ENCODE measurements at regions not wholly inside any gene's neighbourhood (a gene's known extent, or its start where the extent isn't known, plus 50 kb on each side); places are given as distances from the start of the nearest gene placed in this dataset.

- WGBS, 2 experiments (ENCODE audit: extremely low coverage in 2 of 2, insufficient read length in 1 of 2): 7% methylated on average over 6 of the region's 18 CpGs; no CpG with 5 or more reads in 1 of the 2 experiments
- Histone ChIP-seq H3K4me2 (ENCODE audit: low read depth, low read length) (no peak overlapping the region), H4K20me1 (ENCODE audit: insufficient read depth, low read length) (no peaks in the 10 kb centered on the region), H2BK5ac (ENCODE audit: low read depth, low read length, poor library complexity, severe bottlenecking) (no peak overlapping the region), H2AK5ac (ENCODE audit: low read depth, low read length) (no peak overlapping the region), H4K91ac (ENCODE audit: insufficient read depth, low read depth, low read length) (no peak overlapping the region), H3K9ac (ENCODE audit: low read depth, low read length) (no peak overlapping the region), H3K4me1 (ENCODE audit: control insufficient read depth, insufficient read depth, low read length) (no peaks in the 10 kb centered on the region), H2AFZ (replicated peaks; ENCODE audit: low read length, poor library complexity) (no peak overlapping the region), H2BK120ac (ENCODE audit: low read depth, low read length) (no peak overlapping the region), H3K14ac (replicated peaks; ENCODE audit: low read depth, low read length) (no peak overlapping the region), H2AK9ac (replicated peaks; ENCODE audit: low read depth, low read length, poor library complexity) (no peak overlapping the region), H3K18ac (ENCODE audit: low read depth, low read length) (no peak overlapping the region), H3K4me3 (ENCODE audit: insufficient read depth, low read depth, low read length) (no peak overlapping the region), H3K4ac (ENCODE audit: low read depth, low read length) (no peak overlapping the region), H4K5ac (ENCODE audit: low read depth, low read length) (no peak overlapping the region), H3K27ac (ENCODE audit: insufficient read depth, low read length) (no peak overlapping the region), H3K79me1 (ENCODE audit: low read depth in 1 of 2, low read length in 2 of 2) (no peaks in the 10 kb centered on the region), H4K8ac (ENCODE audit: low read depth in 2 of 2, low read length in 2 of 2) (no peak overlapping the region), H3K9me1 (ENCODE audit: insufficient read depth, low read length) (no peaks in the 10 kb centered on the region), H3K56ac (ENCODE audit: extremely low read depth, insufficient read depth, low read length) (no peak overlapping the region), H3K23ac (ENCODE audit: low read depth, low read length) (no peak overlapping the region), H3K27me3 (ENCODE audit: control insufficient read depth, insufficient read depth, low read length) (no peaks in the 10 kb centered on the region), H2BK15ac (ENCODE audit: low read depth, low read length) (no peak overlapping the region), H3K36me3 (ENCODE audit: control insufficient read depth, insufficient read depth, low read length) (no peaks in the 10 kb centered on the region), H3K9me3 (ENCODE audit: control insufficient read depth, insufficient read depth, low read length) (peaks cover 56% of the 10 kb centered on the region), H2BK20ac (ENCODE audit: low read depth, low read length) (no peak overlapping the region)
- DNase-seq: no peak
- in situ Hi-C loops (cut with MboI; ENCODE audit: low sequenced_read_pairs) (no loop called here), dilution Hi-C loops (cut with HindIII; ENCODE audit: low sequenced_read_pairs, unreplicated experiment) (no loop called here), intact Hi-C loops (cut with micrococcal nuclease) (no loop called here)
- ChIA-PET POLR2A (ENCODE audit: unreplicated experiment) (no interaction called here), CTCF (no interaction called here)
- no TSS peak for BruUV-seq (replicated peaks)
- ATAC-seq (ENCODE audit: low read depth): no peak
- TF ChIP-seq CEBPB (IDR thresholded peaks at IDR 0.05; ENCODE audit: low read depth, low read length): no peak
- no peak for TF ChIP-seq USF2 (IDR thresholded peaks at IDR 0.05; ENCODE audit: low read depth, low read length)
- TF ChIP-seq MAZ (IDR thresholded peaks at IDR 0.05; ENCODE audit: borderline replicate concordance, low read depth, low read length): no peak
- TF ChIP-seq SMC3 (IDR thresholded peaks at IDR 0.05; ENCODE audit: low read depth, low read length): no peak
- no peak for TF ChIP-seq ELK1 (IDR thresholded peaks at IDR 0.05; ENCODE audit: borderline replicate concordance, low read depth, low read length)
- TF ChIP-seq RCOR1 (IDR thresholded peaks at IDR 0.05; ENCODE audit: insufficient replicate concordance, low read length): no peak
- TF ChIP-seq CHD1 (IDR thresholded peaks at IDR 0.05; ENCODE audit: low read depth, low read length): no peak
- TF ChIP-seq NFE2L2 (IDR thresholded peaks at IDR 0.05; ENCODE audit: low read depth, low read length): no peak
- TF ChIP-seq MAFK (IDR thresholded peaks at IDR 0.05; ENCODE audit: low read depth, low read length): no peak
- TF ChIP-seq RFX5 (IDR thresholded peaks at IDR 0.05; ENCODE audit: low read depth, low read length): no peak
- no peak for TF ChIP-seq FOS (IDR thresholded peaks at IDR 0.05; ENCODE audit: low read depth, low read length)
- no peak for TF ChIP-seq CTCF (conservative IDR thresholded peaks at IDR 0.05; ENCODE audit: low read depth, low read length)
- no peak for TF ChIP-seq MXI1 (IDR thresholded peaks at IDR 0.05; ENCODE audit: borderline replicate concordance, low read depth, low read length)
Observed at GRCh38 chr22:49519117-49519737, 308.4 kb downstream of the BRD1 start.

Measured in IMR-90 (cell line).